ENCODE measurements at regions not wholly inside any gene's neighbourhood (a gene's known extent, or its start where the extent isn't known, plus 50 kb on each side); places are given as distances from the start of the nearest gene placed in this dataset.

- TF ChIP-seq POLR2A (IDR thresholded peaks at IDR 0.05) (no peak), CTCF (IDR thresholded peaks at IDR 0.05) (no peak)
Observed at GRCh38 chr3:86695752-86696151, 295.2 kb downstream of the VGLL3 start.

Data from heart left ventricle (tissue), 13 donors.